Liver (tissue), 8 donors: ENCODE measurements at regions not wholly inside any gene's neighbourhood (a gene's known extent, or its start where the extent isn't known, plus 50 kb on each side); places are given as distances from the start of the nearest gene placed in this dataset.

Source experiments
- DNase-seq: peaks from one replicate; pipeline ENCODE4 v3.0.0-alpha.2; 2017; ENCODE audit warnings: low spot score
- H3K27ac ChIP-seq, 2 donors: one replicate each; pipeline ENCODE4 v1.7.0; 2013; ENCODE audit warnings: inconsistent platforms in 2 of 2, low read length in 2 of 2, control low read depth in 1 of 2, low read depth in 1 of 2, mild to moderate bottlenecking in 1 of 2
- H3K27me3 ChIP-seq, 4 donors: one replicate each; pipeline versions ENCODE4 v1.6.1 to v1.7.0; 2013; ENCODE audit warnings: low read length in 3 of 4, inconsistent platforms in 1 of 4, mild to moderate bottlenecking in 1 of 4, moderate library complexity in 1 of 4; ENCODE audit not compliant: control insufficient read depth in 4 of 4, insufficient read depth in 4 of 4
- H3K36me3 ChIP-seq, 4 donors: one replicate each; pipeline versions ENCODE4 v1.6.1 to v1.7.0; 2013; ENCODE audit warnings: low read length in 3 of 4, mild to moderate bottlenecking in 3 of 4, low read depth in 1 of 4, moderate library complexity in 1 of 4; ENCODE audit not compliant: control insufficient read depth in 4 of 4, insufficient read depth in 3 of 4
- H3K4me1 ChIP-seq, 4 donors: one replicate each; pipeline versions ENCODE4 v1.6.1 to v1.7.0; 2013; ENCODE audit warnings: low read length in 3 of 4, mild to moderate bottlenecking in 3 of 4, moderate library complexity in 1 of 4; ENCODE audit not compliant: control insufficient read depth in 4 of 4, insufficient read depth in 4 of 4
- H3K4me3 ChIP-seq, 3 donors: one replicate each; pipeline versions ENCODE4 v1.6.1 to v1.7.0; 2013; ENCODE audit warnings: low read length in 3 of 3, control low read depth in 1 of 3, low read depth in 1 of 3, mild to moderate bottlenecking in 1 of 3
- H3K9ac ChIP-seq, 2 donors: one replicate each; pipeline ENCODE4 v1.7.0; 2013; ENCODE audit warnings: low read length in 2 of 2, mild to moderate bottlenecking in 2 of 2, moderate library complexity in 2 of 2, control low read depth in 1 of 2, low read depth in 1 of 2
- H3K9me3 ChIP-seq, 4 donors: one replicate each; pipeline versions ENCODE4 v1.6.1 to v1.7.0; 2013; ENCODE audit warnings: low read length in 3 of 4; ENCODE audit not compliant: control insufficient read depth in 4 of 4
- CTCF ChIP-seq: fragments of 150-350 bp; IDR thresholded peaks from 2 replicates; pipeline ENCODE4 v1.5.1; 2017; ENCODE audit warnings: improper control_type of control experiment, low read depth, low read length; ENCODE audit not compliant: missing input control
- EGR1 ChIP-seq, 2 donors: IDR thresholded peaks; 2 replicates each; pipeline ENCODE4 v1.6.1; 2016 to 2018; ENCODE audit warnings: antibody characterized with exemption in 2 of 2, low read depth in 2 of 2
- FOXA2 ChIP-seq: IDR thresholded peaks from 2 replicates; pipeline ENCODE4 v1.6.1; 2016; ENCODE audit warnings: antibody characterized with exemption
- GABPA ChIP-seq, 2 donors: IDR thresholded peaks in 1 of 2; conservative IDR thresholded peaks in 1 of 2; 2 replicates each; pipeline ENCODE4 v1.6.1; 2016; ENCODE audit warnings: antibody characterized with exemption in 2 of 2, mild to moderate bottlenecking in 1 of 2, moderate library complexity in 1 of 2
- HNF4A ChIP-seq, 2 donors: conservative IDR thresholded peaks; 2 replicates each; pipeline ENCODE4 v1.6.1; 2016; ENCODE audit warnings: antibody characterized with exemption in 2 of 2, mild to moderate bottlenecking in 2 of 2
- HNF4G ChIP-seq: IDR thresholded peaks from 2 replicates; pipeline ENCODE4 v1.6.1; 2016; ENCODE audit warnings: antibody characterized with exemption
- JUND ChIP-seq, 2 donors: IDR thresholded peaks; 2 replicates each; pipeline ENCODE4 v1.6.1; 2016; ENCODE audit warnings: antibody characterized with exemption in 2 of 2
- MAX ChIP-seq: IDR thresholded peaks from 2 replicates; pipeline ENCODE4 v1.6.1; 2016; ENCODE audit warnings: antibody characterized with exemption
- NR2F2 ChIP-seq: IDR thresholded peaks from 2 replicates; pipeline ENCODE4 v1.6.1; 2016; ENCODE audit warnings: antibody characterized with exemption
- RAD21 ChIP-seq, 2 donors: IDR thresholded peaks; 2 replicates each; pipeline ENCODE4 v1.6.1; 2016; ENCODE audit warnings: antibody characterized with exemption in 2 of 2, mild to moderate bottlenecking in 2 of 2
- REST ChIP-seq: IDR thresholded peaks from 2 replicates; pipeline ENCODE4 v1.6.1; 2016; ENCODE audit warnings: antibody characterized with exemption, mild to moderate bottlenecking
- RXRA ChIP-seq, 2 donors: IDR thresholded peaks; 2 replicates each; pipeline ENCODE4 v1.6.1; 2017 to 2018; ENCODE audit warnings: antibody characterized with exemption in 2 of 2, mild to moderate bottlenecking in 1 of 2
- SP1 ChIP-seq: IDR thresholded peaks from 2 replicates; pipeline ENCODE4 v1.6.1; 2018; ENCODE audit warnings: antibody characterized with exemption, mild to moderate bottlenecking
- YY1 ChIP-seq: IDR thresholded peaks from 2 replicates; pipeline ENCODE4 v1.6.1; 2016; ENCODE audit warnings: antibody characterized with exemption, mild to moderate bottlenecking
- WGBS: extraction: QIAGEN DNeasy Blood & Tissue Kit; methylation state at CpG from one replicate; pipeline ENCODE4 v1.1.7; 2013; 5-methylcytosine and 5-hydroxymethylcytosine counted together
- TF ChIP-seq, protein P1 (sequence below): IDR thresholded peaks from 2 replicates; pipeline ENCODE4 v1.6.1; 2016; ENCODE audit warnings: antibody characterized with exemption
- TF ChIP-seq, protein P2 (sequence below): IDR thresholded peaks from 2 replicates; pipeline ENCODE4 v1.6.1; 2016; ENCODE audit warnings: antibody characterized with exemption
- donor health status: healthy.
- donor health status: healthy.
- donor health status: healthy.
- donor health status: healthy.
- donor health status: healthy.

GRCh38 chr13:84606616-84607015, 724.3 kb upstream of the SLITRK1 start:
- H3K36me3 ChIP-seq = no peaks in the 10 kb centered on the region
- H3K27ac ChIP-seq = no peak overlapping the region
- no peaks in the 10 kb centered on the region for H3K9me3 ChIP-seq
- no peaks in the 10 kb centered on the region for H3K27me3 ChIP-seq
- no peak overlapping the region for H3K9ac ChIP-seq
- no peaks in the 10 kb centered on the region for H3K4me1 ChIP-seq
- H3K4me3 ChIP-seq = no peak overlapping the region
- DNase-seq = no peak
- no peak for TF ChIP-seq YY1
- TF ChIP-seq FOXA2 = no peak
- TF ChIP-seq MAX = no peak
- no peak for TF ChIP-seq SP1
- no peak for TF ChIP-seq NR2F2
- TF ChIP-seq EGR1 (IDR thresholded peaks at IDR 0.05; ENCODE audit: low read depth in 2 of 2) = no peak
- no peak for TF ChIP-seq GABPA (IDR thresholded peaks at IDR 0.05 in 1 of 2, conservative IDR thresholded peaks at IDR 0.05 in 1 of 2)
- no peak for TF ChIP-seq REST
- TF ChIP-seq, protein P1, sequence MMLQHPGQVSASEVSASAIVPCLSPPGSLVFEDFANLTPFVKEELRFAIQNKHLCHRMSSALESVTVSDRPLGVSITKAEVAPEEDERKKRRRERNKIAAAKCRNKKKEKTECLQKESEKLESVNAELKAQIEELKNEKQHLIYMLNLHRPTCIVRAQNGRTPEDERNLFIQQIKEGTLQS = no peak
- TF ChIP-seq CTCF = no peak
- no peak for TF ChIP-seq JUND (IDR thresholded peaks at IDR 0.05)
- TF ChIP-seq, protein P2, sequence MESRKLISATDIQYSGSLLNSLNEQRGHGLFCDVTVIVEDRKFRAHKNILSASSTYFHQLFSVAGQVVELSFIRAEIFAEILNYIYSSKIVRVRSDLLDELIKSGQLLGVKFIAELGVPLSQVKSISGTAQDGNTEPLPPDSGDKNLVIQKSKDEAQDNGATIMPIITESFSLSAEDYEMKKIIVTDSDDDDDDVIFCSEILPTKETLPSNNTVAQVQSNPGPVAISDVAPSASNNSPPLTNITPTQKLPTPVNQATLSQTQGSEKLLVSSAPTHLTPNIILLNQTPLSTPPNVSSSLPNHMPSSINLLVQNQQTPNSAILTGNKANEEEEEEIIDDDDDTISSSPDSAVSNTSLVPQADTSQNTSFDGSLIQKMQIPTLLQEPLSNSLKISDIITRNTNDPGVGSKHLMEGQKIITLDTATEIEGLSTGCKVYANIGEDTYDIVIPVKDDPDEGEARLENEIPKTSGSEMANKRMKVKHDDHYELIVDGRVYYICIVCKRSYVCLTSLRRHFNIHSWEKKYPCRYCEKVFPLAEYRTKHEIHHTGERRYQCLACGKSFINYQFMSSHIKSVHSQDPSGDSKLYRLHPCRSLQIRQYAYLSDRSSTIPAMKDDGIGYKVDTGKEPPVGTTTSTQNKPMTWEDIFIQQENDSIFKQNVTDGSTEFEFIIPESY = no peak
- TF ChIP-seq HNF4G = no peak
- TF ChIP-seq RAD21 (IDR thresholded peaks at IDR 0.05) = no peak
- TF ChIP-seq RXRA (IDR thresholded peaks at IDR 0.05) = no peak
- no peak for TF ChIP-seq HNF4A (conservative IDR thresholded peaks at IDR 0.05)

DNA sequence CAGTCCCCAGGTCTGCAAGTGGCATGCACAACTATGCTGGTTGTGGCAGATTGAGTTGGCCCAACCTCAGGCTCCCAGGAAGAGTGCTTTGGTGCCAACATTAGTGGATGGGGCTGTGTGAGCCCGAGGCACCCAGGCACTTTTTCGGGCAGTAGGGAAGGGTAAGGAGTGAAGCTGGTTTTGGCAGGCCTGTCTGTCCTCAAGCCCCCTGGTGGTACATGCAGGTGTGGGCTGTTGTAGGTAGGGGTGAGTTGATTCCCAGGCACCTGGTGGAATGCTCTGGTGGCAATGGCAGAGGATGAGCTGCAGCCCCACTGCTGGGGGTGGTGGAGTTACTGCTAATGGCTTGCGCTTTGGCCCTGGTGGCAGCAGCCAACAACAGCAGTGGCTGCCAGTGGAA, 723.7 kb upstream of the SLITRK1 start:
- Histone ChIP-seq H3K9ac (no peak overlapping the region), H3K4me3 (no peak overlapping the region), H3K9me3 (no peaks in the 10 kb centered on the region), H3K27me3 (no peaks in the 10 kb centered on the region), H3K4me1 (no peaks in the 10 kb centered on the region), H3K36me3 (no peaks in the 10 kb centered on the region), H3K27ac (no peak overlapping the region)
- 85% methylated on average over 3 of the region's 3 CpGs for WGBS
- no peak for TF ChIP-seq SP1
- DNase-seq = no peak
